Smooth muscle cell (in vitro differentiated cells): ENCODE measurements at regions not wholly inside any gene's neighbourhood (a gene's known extent, or its start where the extent isn't known, plus 50 kb on each side); places are given as distances from the start of the nearest gene placed in this dataset.

Source experiments
- DNase-seq: peaks from one replicate; lab custom pipeline; 2025; ENCODE audit not compliant: unreplicated experiment; lab: John Stamatoyannopoulos, UW
- H2AFZ ChIP-seq: fragments of 200-600 bp; sonication (generic); 2 replicates; pipeline ENCODE4 v1.6.0; 2016; ENCODE audit warnings: antibody characterized with exemption, low read depth, mild to moderate bottlenecking
- H3F3A ChIP-seq: fragments of 200-600 bp; sonication (generic); 2 replicates; pipeline ENCODE4 v1.6.0; 2017; ENCODE audit warnings: antibody characterized with exemption, low read depth
- H3K27ac ChIP-seq: fragments of 200-600 bp; sonication (generic); 2 replicates; pipeline ENCODE4 v1.5.1; 2016; ENCODE audit warnings: low read depth, mild to moderate bottlenecking
- H3K27me3 ChIP-seq: fragments of 200-600 bp; sonication (generic); 2 replicates; pipeline ENCODE4 v1.6.1; 2016; ENCODE audit warnings: low read depth, mild to moderate bottlenecking
- H3K36me3 ChIP-seq: fragments of 200-600 bp; sonication (generic); 2 replicates; pipeline ENCODE4 v1.5.1; 2016; ENCODE audit warnings: low read depth
- H3K4me1 ChIP-seq: fragments of 200-600 bp; sonication (generic); 2 replicates; pipeline ENCODE4 v1.5.1; 2016; ENCODE audit warnings: low read depth
- H3K4me2 ChIP-seq: fragments of 200-600 bp; sonication (generic); 2 replicates; pipeline ENCODE4 v1.6.0; 2016; ENCODE audit warnings: mild to moderate bottlenecking
- H3K4me3 ChIP-seq: fragments of 200-600 bp; sonication (generic); 2 replicates; pipeline ENCODE4 v1.5.1; 2016; ENCODE audit warnings: mild to moderate bottlenecking
- H3K79me2 ChIP-seq: fragments of 200-600 bp; sonication (generic); 2 replicates; pipeline ENCODE4 v1.6.0; 2016; ENCODE audit warnings: low read depth, mild to moderate bottlenecking
- H3K9ac ChIP-seq: fragments of 200-600 bp; sonication (generic); 2 replicates; pipeline ENCODE4 v1.6.0; 2016; ENCODE audit warnings: low read depth
- H3K9me3 ChIP-seq: fragments of 200-600 bp; sonication (generic); replicated peaks from 2 replicates; pipeline ENCODE4 v1.5.1; 2016; ENCODE audit warnings: low read depth
- H4K20me1 ChIP-seq: fragments of 200-600 bp; sonication (generic); 2 replicates; pipeline ENCODE4 v1.6.0; 2016; ENCODE audit warnings: low read depth
- CTCF ChIP-seq: fragments of 200-600 bp; sonication (generic); IDR thresholded peaks from 2 replicates; pipeline ENCODE4 v1.5.1; 2017; ENCODE audit warnings: borderline replicate concordance, mild to moderate bottlenecking, antibody characterized with exemption; ENCODE audit not compliant: insufficient read depth, poor library complexity, severe bottlenecking
- WGBS: methylation state at CpG from one replicate; pipeline ENCODE4 v1.1.7; 2016; ENCODE audit warnings: low lambda C conversion rate; 5-methylcytosine and 5-hydroxymethylcytosine counted together

GRCh38 chr15:61410662-61411061 lies 181.6 kb upstream of the RORA start:
- Histone ChIP-seq H3K9me3 (no peaks in the 10 kb centered on the region), H3K4me3 (no peak overlapping the region), H3K9ac (no peak overlapping the region), H3K36me3 (no peaks in the 10 kb centered on the region), H2AFZ (no peak overlapping the region), H3K79me2 (no peaks in the 10 kb centered on the region), H3K4me1 (no peaks in the 10 kb centered on the region), H3K4me2 (no peak overlapping the region), H3K27ac (no peak overlapping the region), H3F3A (no peaks in the 10 kb centered on the region), H4K20me1 (no peaks in the 10 kb centered on the region), H3K27me3 (no peaks in the 10 kb centered on the region)
- WGBS: 65% methylated on average over 2 of the region's 2 CpGs
- no peak for TF ChIP-seq CTCF
- no peak for DNase-seq

- H3K27me3 ChIP-seq: no peaks in the 10 kb centered on the region
- TF ChIP-seq CTCF: no peak
- no peak overlapping the region for H2AFZ ChIP-seq
- H3K4me2 ChIP-seq: no peak overlapping the region
- no peaks in the 10 kb centered on the region for H3K79me2 ChIP-seq
- H3K36me3 ChIP-seq: no peaks in the 10 kb centered on the region
- no peaks in the 10 kb centered on the region for H4K20me1 ChIP-seq
- H3K27ac ChIP-seq: no peak overlapping the region
- WGBS: 68% methylated on average over 2 of the region's 2 CpGs
- DNase-seq: no peak
- H3K4me3 ChIP-seq: no peak overlapping the region
- H3K4me1 ChIP-seq: no peaks in the 10 kb centered on the region
- H3F3A ChIP-seq: no peaks in the 10 kb centered on the region
- no peaks in the 10 kb centered on the region for H3K9me3 ChIP-seq
- H3K9ac ChIP-seq: no peak overlapping the region
These were observed 175.5 kb upstream of the RORA start for GRCh38 chr15:61404567-61404966.

- Histone ChIP-seq H3K27me3 (no peaks in the 10 kb centered on the region), H3K4me1 (no peaks in the 10 kb centered on the region), H3K4me3 (no peak overlapping the region), H3K36me3 (no peaks in the 10 kb centered on the region), H2AFZ (no peak overlapping the region), H3K9me3 (no peaks in the 10 kb centered on the region), H3K4me2 (no peak overlapping the region), H3K9ac (no peak overlapping the region), H3F3A (no peaks in the 10 kb centered on the region), H3K27ac (no peak overlapping the region), H4K20me1 (no peaks in the 10 kb centered on the region), H3K79me2 (no peaks in the 10 kb centered on the region)
- WGBS: 93% methylated on average over 6 of the region's 6 CpGs
- no peak for TF ChIP-seq CTCF
- DNase-seq: no peak
These were observed 174.8 kb upstream of the RORA start for GRCh38 chr15:61403884-61404283.

- Histone ChIP-seq H3F3A (no peaks in the 10 kb centered on the region), H3K4me3 (no peak overlapping the region), H3K27ac (no peak overlapping the region), H3K9me3 (no peaks in the 10 kb centered on the region), H3K27me3 (no peaks in the 10 kb centered on the region), H3K4me2 (no peak overlapping the region), H3K9ac (no peak overlapping the region), H2AFZ (no peak overlapping the region), H3K36me3 (no peaks in the 10 kb centered on the region), H3K79me2 (no peaks in the 10 kb centered on the region), H4K20me1 (no peaks in the 10 kb centered on the region), H3K4me1 (no peaks in the 10 kb centered on the region)
- TF ChIP-seq CTCF: no peak
- DNase-seq: no peak
- 93% methylated on average over 6 of the region's 6 CpGs for WGBS
These were observed 173.0 kb upstream of the RORA start for GRCh38 chr15:61401903-61402698.
